Pons (tissue), 1 donor: ENCODE measurements at regions not wholly inside any gene's neighbourhood (a gene's known extent, or its start where the extent isn't known, plus 50 kb on each side); places are given as distances from the start of the nearest gene placed in this dataset.
A peak's percentile ranks its signal among the peaks of the same experiment; 100 is the strongest.
"Not testable (repeated sequence)": the region's sequence is repeated elsewhere in the genome, so short reads cannot be mapped to it uniquely, and the experiment has no call there.

ENCODE experiments used
- DNase-seq: peaks from one replicate; pipeline ENCODE4 v3.0.0-alpha.2; 2016; ENCODE audit warnings: low spot score

DNA sequence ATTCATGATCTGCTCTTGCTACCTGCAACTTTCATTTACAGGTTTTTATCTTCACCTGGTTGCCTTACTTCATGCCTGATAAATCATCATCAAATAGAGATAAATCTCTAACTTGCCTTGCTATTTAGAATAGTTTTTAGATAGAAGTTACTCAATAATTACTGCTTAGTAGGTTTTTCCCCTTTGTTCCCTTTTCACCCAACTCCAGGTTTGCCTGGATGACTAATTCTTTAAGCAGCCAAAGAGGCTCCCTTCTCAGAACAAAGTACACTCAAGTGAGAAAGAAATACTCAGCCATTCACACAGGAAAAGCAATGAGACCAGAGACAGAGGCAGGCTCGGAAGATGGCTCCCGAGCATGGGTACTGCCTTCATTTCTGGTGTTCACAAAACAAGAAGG, 268.1 kb upstream of the CRBN start:
- DNase-seq: no peak

DNA sequence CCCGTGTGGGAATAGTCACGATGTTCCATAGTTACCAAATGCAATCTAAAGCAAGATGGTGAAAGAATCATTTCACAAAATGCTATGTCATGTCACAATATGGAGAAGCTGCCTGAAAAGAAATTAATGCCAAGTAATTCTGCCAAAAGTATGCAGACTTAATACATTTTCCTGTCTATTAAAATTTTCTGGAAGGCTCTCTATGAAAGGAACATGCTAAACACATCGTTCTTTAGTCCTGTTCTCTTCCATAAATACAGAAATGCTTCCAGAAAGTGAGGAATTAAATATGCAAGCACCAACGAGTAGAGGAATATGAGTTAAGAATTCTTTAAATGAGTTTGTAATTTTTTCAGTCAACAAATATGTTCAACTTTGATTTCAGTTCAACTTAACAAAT, 266.8 kb upstream of the CRBN start:
- DNase-seq: no peak

DNA sequence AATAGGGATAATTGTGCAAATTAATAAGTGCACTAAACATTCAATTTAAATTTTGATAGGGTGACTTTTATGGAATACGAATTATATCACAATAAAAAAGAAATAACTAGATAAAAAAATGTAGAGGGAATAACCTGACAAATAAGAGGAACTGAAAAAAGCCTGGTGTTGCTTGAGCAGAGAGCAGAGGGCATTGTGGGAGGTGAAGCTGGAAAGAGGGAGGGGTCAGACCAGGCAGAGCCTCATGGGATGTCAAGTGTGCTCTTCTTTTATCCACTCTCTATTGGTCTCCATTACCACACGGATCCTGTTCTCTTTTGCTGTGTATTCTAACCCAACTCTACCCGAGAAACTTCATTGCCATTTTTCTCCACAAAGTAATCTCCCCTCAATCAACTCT, 264.0 kb upstream of the CRBN start:
- DNase-seq: no peak

DNA sequence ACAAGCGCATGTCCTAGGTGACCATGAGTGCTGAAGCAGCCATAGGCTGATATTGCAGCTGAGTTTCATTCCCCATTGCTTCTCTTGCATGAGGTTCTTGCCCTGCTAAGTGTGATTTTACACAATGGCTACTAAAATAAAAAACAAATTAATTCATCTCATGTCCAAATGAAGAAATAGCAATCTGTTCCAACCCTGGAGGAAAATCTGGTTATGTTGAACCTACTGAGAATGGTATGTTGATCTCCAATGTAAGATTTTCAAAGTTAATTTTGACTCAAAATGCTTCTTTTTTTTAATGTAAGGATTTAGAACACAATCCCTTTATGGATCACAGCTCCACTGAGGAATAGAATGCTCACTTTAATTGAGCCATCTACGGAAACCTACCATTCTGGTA, 254.2 kb upstream of the CRBN start:
- no peak for DNase-seq

DNA sequence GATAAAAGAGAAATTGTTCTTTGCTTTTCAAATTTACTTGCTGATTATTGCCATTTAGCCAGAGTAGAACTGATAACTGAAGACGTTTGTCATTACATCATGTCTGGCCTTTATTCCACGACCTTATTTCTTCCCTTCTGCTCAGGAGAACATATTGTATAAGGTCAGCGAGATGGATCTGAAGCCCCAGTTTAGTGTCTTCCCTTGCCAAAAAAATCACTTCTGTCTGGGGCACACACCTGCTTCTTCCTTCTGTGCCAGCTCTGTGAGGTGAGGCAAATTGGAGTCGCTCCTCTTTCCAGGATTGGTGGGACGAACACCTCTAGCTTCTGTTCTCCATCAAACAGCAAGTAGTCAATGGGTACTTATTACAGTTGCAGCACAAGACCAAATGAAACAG, 250.3 kb upstream of the CRBN start:
- peak; percentile 37 for DNase-seq

DNA sequence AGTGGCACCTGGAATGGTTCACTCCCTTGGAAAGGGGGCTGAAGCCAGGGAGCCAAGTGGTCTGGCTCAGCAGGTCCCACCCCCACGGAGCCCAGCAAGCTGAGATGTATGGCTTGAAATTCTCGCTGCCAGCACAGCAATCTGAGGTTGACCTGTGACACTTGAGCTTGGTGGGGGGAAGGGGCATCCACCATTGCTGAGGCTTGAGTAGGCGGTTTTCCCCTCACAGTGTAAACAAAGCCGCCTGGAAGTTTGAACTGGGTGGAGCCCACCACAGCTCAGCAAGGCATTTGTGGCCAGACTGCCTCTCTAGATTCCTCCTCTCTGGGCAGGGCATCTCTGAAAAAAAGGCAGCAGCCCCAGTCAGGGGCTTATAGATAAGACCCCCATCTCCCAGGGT, 228.2 kb upstream of the CRBN start:
- DNase-seq: not testable (repeated sequence)

DNA sequence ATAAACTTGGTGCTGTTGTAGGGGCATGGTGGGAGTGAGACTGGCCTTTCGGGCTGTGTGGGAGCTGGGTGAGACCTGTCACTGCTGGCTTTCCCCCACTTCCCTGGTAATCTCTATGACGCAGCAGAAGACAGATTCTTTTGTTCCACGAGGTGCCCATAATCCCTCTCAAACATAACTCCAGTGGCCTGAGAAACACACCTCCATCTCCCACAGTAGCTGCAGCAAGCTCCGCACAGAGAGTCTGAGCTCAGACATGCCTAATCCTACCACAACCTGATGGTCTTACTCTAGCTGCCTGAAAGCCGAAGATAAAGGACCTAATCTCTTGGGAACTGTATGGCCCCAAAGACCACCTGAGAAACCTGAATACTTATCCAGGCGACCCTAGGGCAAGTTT, 225.6 kb upstream of the CRBN start:
- no peak for DNase-seq

DNA sequence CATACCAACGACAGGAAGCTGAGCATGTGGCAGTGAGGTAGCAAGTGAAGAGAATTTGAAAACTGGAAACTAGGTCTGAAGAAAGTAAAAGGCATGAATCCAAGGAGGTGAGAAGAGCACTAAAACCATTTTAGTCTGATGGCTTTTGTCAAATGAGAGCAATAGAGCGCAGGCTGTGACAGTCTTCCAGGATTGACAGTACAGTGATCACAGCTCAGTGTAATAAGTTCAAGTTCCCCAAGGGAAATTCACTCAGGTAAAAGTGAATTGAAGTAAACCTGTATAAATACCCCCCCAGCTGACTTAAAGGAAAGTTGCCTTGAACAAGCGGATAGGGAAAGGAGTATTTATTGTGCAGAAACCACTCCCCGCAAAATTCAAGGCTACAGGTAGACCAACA, 224.2 kb upstream of the CRBN start:
- no peak for DNase-seq

DNA sequence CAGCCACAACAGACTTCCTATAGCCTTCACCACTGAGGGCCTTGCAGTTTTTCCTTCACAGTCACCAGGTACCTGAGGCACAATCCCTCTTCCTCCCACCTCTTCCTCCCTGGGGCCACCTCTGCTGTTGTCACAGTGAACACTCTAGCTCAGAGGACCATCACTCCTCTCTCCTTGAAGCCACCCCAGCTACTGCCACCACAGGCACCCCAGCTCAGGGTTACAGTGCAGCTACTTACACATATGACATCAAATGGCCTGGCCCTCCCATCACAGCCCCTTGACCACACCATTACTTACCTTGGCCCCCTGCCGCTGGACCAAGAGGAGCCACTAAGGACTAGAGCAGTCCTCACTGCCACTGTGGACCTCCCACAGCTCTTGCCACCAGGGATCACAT, 213.5 kb upstream of the CRBN start:
- no peak for DNase-seq

DNA sequence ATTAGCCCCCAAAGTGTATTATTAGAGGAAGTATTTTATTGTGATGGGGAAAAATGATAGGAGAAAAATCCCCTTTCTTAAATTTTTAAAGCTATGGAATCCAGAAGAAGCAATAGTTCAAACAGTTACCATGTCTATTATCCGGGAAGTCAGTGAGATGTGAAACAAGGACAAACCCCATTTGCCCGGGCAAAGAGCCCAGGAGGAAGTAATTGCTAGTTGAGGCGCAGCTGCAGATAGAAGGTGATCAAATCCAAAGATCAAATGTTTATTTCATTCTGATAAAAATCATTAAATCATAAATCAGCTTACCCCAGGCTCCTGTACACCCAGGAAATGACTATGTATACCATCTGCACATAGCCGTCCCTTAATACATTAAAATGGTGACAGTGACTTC, 204.0 kb upstream of the CRBN start:
- no peak for DNase-seq

DNA sequence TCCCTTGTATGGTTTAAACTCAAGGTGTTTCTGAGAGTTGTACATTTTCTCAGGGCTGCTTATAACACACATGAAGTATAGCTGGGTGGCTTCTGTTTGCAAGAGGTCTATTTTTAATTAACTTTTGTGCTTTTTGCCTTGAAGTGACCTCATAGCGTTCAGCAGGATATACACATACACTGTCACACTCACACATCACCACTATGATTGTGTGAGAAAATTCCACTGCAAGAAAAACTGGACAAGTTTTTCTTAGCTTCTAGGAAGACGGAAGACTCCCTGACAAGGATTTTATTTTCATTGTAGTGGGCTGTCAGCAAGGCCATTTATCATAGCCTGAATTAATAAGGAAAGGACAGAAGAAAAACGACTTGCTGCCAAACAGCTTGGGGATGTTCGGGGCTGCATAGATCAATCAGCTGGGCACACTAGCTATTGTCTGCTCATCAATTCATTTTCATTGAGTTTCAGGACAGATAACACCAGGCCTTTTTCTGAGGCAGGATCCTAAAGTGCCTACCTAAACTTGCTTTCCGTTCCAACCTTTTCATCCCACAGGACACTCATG, 192.8 kb upstream of the CRBN start:
- no peak for DNase-seq

DNA sequence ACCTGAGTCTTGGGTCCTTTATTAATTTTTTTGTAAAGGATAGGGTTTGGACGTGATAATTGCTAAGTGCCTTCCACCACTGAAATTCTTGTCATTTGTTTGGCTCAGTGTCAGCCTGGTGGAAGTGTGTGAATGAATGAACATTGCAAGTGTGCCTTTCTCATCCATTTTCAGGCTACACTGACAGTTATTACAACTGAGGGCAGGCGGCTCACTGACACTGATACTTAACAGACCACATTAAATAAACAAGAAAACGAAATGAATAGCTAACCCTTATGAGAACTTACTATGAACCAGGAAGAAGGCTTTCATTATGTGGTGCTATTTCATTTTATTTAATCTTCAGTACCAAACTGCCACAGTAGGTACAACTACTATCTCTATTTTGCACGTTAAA, 188.8 kb upstream of the CRBN start:
- DNase-seq: no peak

DNA sequence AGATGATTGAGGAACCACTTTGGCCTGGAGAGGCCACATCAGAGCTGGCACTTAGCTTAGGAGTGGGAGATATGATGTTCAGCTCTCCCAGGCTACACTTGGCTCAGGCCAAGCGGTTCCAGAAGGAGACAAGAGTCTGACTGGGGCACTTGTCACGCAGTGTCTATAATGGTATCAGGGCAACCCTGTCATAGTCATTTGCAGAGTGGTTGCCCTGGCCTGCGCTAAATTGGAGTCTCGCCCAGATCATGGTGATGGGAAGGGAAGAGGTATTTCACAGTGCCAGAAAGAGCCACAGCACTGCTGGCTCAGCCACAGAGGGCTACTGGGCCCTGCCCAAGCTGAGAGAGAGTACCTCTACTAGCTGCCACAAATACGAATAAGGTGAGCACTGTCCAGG, 186.9 kb upstream of the CRBN start:
- no peak for DNase-seq

DNA sequence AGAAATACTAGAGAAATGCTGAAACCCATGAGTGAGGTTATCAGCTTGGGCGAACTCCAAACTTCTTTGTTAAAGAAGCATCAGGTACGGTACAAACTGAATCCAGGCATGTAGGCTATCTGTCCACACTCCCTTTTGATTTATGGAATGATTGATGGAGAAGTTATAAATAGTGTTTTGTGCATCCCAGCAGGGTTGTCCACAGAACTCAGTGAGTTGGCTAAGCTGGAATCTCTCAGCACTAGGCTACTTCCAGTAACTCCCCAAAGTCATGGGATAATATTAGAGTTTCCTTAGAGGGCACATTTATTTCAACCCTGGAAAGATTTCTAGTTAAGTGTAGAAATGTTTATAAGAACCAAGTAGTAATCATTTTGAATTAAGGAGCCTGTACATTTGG, 186.2 kb upstream of the CRBN start:
- no peak for DNase-seq

DNA sequence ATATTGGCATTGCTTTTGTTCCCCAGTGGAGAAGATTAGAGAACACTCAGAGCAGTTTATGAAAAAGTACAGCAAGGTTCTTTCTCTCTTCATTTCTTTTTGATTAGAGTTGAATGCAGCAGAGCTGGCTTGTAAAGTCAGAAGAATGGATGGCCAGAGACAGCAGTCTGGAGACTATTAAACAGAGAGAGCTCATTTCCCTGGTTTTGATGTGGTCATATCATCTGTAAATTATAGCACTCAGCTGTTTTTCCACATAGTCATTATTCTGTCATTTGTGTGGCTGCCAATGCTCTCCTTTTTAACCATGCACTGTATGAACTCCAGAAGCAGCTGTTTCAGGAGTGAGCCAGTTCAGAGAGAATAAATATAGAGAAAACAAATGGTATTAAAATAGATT, 177.4 kb upstream of the CRBN start:
- no peak for DNase-seq

DNA sequence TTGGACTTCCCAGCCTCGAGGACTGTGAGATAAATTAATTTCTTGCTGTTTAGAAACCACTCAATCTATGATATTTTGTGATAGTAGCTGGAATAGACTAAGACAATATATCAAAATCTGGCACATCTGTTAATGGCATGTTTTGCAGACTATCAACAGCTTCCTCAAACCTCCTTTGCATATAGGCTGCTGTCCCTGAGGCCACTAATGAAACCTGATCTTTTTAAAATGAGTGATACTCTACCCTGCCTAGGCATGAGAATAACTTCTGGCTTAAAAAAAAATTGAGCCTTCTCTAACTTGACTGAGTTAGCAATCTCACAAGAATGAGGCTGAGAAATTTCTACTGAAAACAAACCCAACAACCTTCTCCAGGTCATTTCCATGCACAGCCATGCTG, 176.0 kb upstream of the CRBN start:
- no peak for DNase-seq

DNA sequence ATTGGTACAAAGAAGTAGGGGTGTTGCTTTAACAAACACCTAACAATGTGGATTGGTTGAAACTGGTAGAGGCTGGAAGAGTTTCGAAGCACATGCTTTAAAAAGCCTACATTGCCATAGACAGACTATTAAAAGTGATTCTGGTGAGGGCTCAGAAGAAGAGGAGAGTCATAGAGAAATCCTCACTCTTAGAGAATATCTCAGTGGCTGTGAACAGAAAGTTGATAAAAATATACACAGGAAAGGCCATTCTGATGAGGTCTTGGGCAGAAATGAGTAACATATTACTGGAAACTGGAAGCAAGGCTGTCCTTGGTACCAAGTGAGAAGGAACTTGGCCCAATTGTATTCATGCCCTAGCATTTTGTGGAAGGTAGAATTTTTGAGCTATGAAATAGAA, 173.7 kb upstream of the CRBN start:
- DNase-seq: no peak

DNA sequence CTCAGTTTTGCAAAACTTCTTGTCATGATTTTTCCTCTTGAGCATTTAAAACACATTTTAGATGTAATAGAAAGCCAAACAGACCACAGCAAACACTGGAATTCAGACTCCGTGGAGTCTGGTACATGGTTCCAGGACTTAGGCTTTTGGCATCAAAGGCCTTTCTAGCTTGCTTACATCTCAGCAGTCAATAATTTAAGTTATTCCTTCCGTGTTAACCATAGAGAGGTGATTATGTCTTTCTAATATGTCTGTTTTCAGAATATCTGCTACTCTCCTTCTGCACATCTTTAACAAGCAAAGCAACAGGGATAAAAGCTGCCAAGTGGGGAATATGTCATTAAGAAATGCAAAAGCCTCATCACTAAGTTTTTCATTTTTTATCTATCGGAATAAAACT, 171.7 kb upstream of the CRBN start:
- no peak for DNase-seq

DNA sequence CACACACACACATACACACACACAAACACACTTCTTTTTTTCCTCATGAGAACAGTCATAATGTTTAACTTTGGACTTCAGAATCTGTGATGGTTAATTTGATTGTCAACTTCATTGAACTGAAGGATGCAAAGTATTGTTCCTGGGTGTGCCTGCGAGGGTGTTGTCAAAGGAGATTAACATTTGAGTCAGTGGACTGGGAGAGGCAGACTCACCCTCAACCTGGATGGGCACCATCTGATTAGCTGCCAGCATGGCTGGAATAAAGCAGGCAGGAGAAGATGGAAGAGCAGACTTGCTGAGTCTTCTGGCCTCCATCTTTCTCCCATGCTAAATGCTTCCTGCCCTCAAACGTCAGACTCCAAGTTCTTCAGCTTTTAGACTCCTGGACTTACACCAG, 167.6 kb upstream of the CRBN start:
- not testable (repeated sequence) for DNase-seq

DNA sequence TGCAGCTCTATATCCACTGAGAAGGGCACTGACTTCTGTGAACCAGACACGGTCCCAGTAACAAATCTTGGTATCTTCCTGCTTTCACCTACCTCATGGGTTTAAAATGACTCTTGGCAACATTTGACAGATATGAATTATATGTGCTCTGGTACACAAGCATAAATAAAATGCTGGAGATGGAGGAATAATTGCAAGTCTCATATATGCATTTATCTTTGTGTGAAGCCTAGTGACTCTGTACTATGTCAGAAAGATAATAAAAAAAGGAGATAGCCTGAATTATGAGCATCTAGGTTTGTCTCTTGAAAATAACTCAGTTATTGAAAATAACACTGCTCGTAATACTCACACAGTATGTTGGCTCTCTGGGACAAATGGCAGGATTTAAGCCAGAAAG, 167.1 kb upstream of the CRBN start:
- DNase-seq: no peak

DNA sequence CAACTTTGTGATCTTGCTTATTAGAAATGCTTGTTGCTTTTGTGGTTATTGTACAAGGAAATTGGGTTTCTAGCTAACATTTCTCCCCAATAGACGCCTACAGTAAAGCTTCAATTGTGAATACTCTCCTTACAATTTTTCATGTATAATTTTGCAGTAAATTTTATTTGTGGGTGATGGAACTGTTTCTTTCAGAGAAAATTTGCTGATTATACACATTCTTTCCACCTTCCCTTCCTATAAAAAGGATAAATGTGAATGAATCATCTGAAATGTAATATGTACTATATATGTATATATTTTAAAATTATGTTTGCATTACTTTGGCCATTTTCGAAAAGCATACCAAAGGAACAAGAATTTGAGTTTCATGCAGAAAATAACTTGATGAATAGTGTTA, 162.7 kb upstream of the CRBN start:
- no peak for DNase-seq

DNA sequence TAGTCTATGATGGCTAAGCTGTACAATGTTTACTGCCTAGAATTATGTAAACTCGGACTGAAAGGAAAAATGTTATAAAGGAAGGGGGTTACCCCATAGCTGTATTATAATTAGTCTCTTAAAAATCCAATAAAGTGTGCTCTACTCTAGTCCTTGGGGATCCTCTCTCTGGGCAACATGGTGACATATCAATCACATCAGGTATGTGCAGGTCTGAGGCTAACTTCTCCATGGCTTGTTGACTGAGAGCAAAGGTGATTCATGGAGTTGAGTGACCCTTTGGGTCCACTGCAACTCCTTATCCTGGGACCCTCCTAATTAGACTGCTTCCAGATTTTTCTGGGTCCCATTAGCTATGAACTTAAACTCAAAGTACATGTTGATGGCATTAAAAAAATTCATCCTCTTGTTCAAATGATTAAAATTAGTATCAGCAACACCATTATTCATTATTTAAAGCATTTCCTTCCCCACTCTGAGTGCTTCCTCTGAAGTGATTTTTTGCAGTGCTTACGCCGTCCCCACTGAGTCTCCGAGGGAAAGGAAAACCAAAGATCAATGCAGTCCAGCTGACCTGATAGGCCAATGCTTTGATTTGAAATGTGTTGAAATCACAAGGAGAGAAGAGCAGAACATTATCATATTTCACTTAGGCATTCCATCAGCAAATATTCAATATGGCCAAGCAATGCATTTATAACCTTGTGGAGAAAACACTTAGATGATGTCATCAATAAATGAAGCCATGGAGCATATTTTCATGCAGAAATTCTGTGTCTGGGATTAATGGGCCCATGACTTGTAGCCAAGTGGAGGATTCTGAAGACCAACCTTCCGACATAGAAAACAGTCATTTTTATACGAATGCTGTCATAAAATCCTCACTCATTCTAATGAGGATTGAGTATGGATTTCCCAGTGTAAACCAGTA, 161.7 kb upstream of the CRBN start:
- no peak for DNase-seq

DNA sequence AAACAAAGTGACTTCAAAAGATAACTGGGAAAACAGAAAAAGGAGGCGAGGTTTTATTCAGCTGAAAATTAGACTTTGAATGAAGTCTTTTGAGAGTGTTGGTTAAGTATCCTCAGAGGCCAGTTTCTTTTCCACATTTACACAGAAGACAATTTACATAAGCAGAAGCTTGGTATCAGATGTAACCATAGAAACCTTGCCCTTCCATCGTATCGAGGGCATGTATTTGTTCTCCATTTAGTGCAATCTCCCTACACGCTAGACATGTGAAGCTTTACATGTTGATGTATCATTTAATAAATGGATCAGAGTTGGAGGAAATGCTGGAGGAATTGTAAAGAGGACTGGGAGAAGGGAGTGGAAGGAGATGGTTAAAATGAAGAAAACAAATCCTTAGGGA, 161.0 kb upstream of the CRBN start:
- no peak for DNase-seq

DNA sequence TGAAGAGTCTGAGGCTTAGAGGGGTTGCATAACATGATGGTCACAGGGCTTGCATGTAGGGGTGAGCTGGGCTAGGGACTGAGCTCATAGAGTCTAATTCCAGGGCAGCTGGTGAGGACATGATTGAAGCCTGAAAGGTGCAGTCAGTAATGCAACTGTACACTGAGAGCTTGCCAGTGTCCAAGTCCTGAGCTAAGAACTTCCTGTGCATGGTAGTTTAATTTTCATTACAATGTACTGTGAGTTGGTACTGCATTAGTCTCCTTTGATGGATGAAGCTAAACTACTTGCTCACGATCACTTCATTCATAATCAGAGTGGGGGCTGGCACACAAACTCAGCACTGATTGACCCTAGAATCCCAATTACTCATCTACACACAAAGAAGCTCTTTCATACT, 156.4 kb upstream of the CRBN start:
- DNase-seq: no peak
